GM12878 (cell line): ENCODE measurements at regions not wholly inside any gene's neighbourhood (a gene's known extent, or its start where the extent isn't known, plus 50 kb on each side); places are given as distances from the start of the nearest gene placed in this dataset.

Experiments used
- ATAC-seq: fragments of 200-7000 bp; cut with Tn5 transposase; 3 replicates; pipeline ENCODE4 v1.9.1; 2020; ENCODE audit warnings: mild to moderate bottlenecking, moderate library complexity
- BruUV-seq: library from RNA; stranded (reverse); fragments of 400-500 nt; replicated peaks from 2 replicates; lab custom pipeline; 2021; lab: Mats Ljungman, UMichigan
- CTCF ChIA-PET: fragments of 300-600 bp; sonication (Branson Sonifier 250); formaldehyde crosslinking; extraction: SDS; loops from one replicate; lab custom pipeline; 2021; ENCODE audit warnings: inconsistent platforms; lab: Yijun Ruan, JAX
- POLR2A ChIA-PET: fragments of 350-600 bp; formaldehyde crosslinking; extraction: SDS; loops from one replicate; lab custom pipeline; 2021; ENCODE audit warnings: inconsistent platforms; lab: Charles Lee
- RAD21 ChIA-PET: fragments of 300-600 bp; sonication (Branson Sonifier 250); formaldehyde crosslinking; loops from one replicate; lab custom pipeline; 2023; ENCODE audit warnings: antibody characterized with exemption; ENCODE audit not compliant: unreplicated experiment; lab: Charles Lee
- SMC1A ChIA-PET: fragments of 300-600 bp; sonication (Branson Sonifier 250); formaldehyde crosslinking; loops from one replicate; lab custom pipeline; 2023; ENCODE audit not compliant: unreplicated experiment, uncharacterized antibody; lab: Charles Lee
- DNase-seq: peaks from one replicate; pipeline ENCODE4 v3.0.0-alpha.2; 2011; ENCODE audit warnings: low read depth, low spot score
- FAIRE-seq: peaks from 3 replicates; lab custom pipeline; 2011; peaks lifted over from hg19 to GRCh38; lab: Jason Lieb, UNC
- H2AFZ ChIP-seq: 2 replicates; pipeline ENCODE4 v1.6.0; 2011; ENCODE audit warnings: low read depth, low read length, control low read depth; ENCODE audit not compliant: control insufficient read depth
- H3K27ac ChIP-seq: 2 replicates; pipeline ENCODE4 v1.5.1; 2011; ENCODE audit warnings: control low read depth; ENCODE audit not compliant: control insufficient read depth, insufficient read depth
- H3K27me3 ChIP-seq, 2 experiments: replicated peaks in 1 of 2; 2 replicates each; pipeline versions ENCODE4 v1.6.0 to v1.6.1; 2011; ENCODE audit warnings: low read length in 1 of 2; ENCODE audit not compliant: control insufficient read depth in 2 of 2, insufficient read depth in 2 of 2
- H3K36me3 ChIP-seq, 2 experiments: 2 replicates each; pipeline ENCODE4 v1.5.1; 2011; ENCODE audit warnings: low read length in 1 of 2; ENCODE audit not compliant: control insufficient read depth in 2 of 2, insufficient read depth in 2 of 2
- H3K4me1 ChIP-seq: 2 replicates; pipeline ENCODE4 v1.6.1; 2011; ENCODE audit warnings: mild to moderate bottlenecking, low read length, moderate library complexity, mixed read lengths; ENCODE audit not compliant: control insufficient read depth, insufficient read depth
- H3K4me2 ChIP-seq: 2 replicates; pipeline ENCODE4 v1.6.0; 2011; ENCODE audit warnings: control low read depth; ENCODE audit not compliant: control insufficient read depth, insufficient read depth
- H3K4me3 ChIP-seq: fragments of 200-600 bp; sonication (generic); 2 replicates; pipeline ENCODE4 v1.5.1; 2016
- H3K79me2 ChIP-seq: 2 replicates; pipeline ENCODE4 v1.6.0; 2011; ENCODE audit warnings: low read length; ENCODE audit not compliant: control insufficient read depth, insufficient read depth
- H3K9ac ChIP-seq: 2 replicates; pipeline ENCODE4 v1.8.0; 2011; ENCODE audit warnings: low read length, control low read depth, mixed read lengths; ENCODE audit not compliant: control insufficient read depth, insufficient read depth
- H3K9me3 ChIP-seq: replicated peaks from 3 replicates; pipeline ENCODE4 v1.5.1; 2011; ENCODE audit warnings: mild to moderate bottlenecking, low read length; ENCODE audit not compliant: control insufficient read depth, insufficient read depth
- H4K20me1 ChIP-seq: 2 replicates; pipeline ENCODE4 v1.6.0; 2011; ENCODE audit not compliant: control insufficient read depth, insufficient read depth
- BACH1 ChIP-seq: fragments of 450-650 bp; IDR thresholded peaks from 2 replicates; pipeline ENCODE4 v1.6.1; 2017; ENCODE audit warnings: mild to moderate bottlenecking, borderline replicate concordance
- HDGF ChIP-seq: fragments of 450-650 bp; IDR thresholded peaks from 2 replicates; pipeline ENCODE4 v1.6.1; 2016; ENCODE audit warnings: antibody characterized with exemption
- POU2F2 ChIP-seq: IDR thresholded peaks from 3 replicates; pipeline ENCODE4 v1.6.1; 2011; ENCODE audit warnings: low read depth, mild to moderate bottlenecking, low read length, borderline replicate concordance
- SREBF2 ChIP-seq: IDR thresholded peaks from 2 replicates; pipeline ENCODE4 v1.6.1; 2012; ENCODE audit warnings: mild to moderate bottlenecking, low read length
- STAT1 ChIP-seq: fragments of 450-650 bp; conservative IDR thresholded peaks from 2 replicates; pipeline ENCODE4 v1.6.1; 2014; ENCODE audit warnings: antibody characterized with exemption, mild to moderate bottlenecking
- ZZZ3 ChIP-seq: IDR thresholded peaks from 2 replicates; pipeline ENCODE4 v1.6.1; 2011; ENCODE audit warnings: low read depth; ENCODE audit not compliant: control insufficient read depth, insufficient read length
- WGBS: methylation state at CpG from one replicate; pipeline ENCODE4 v1.1.6; 2016; ENCODE audit warnings: low lambda C conversion rate; ENCODE audit not compliant: insufficient replicate concordance, insufficient coverage; ENCODE audit errors: missing lambda C conversion rate; 5-methylcytosine and 5-hydroxymethylcytosine counted together
- in situ Hi-C: fragments of 300-500 bp; cut with MboI; formaldehyde crosslinking; loops from 9 replicates; pipeline ENCODE4 v1.14.3; 2018; ENCODE audit warnings: mixed read lengths
- intact Hi-C: fragments of 100-400 bp; cut with micrococcal nuclease; formaldehyde crosslinking; loops from one replicate; pipeline ENCODE4 v1.14.2; 2022; ENCODE audit not compliant: unreplicated experiment
- TF ChIP-seq, protein P1 (sequence below): IDR thresholded peaks from 2 replicates; pipeline ENCODE4 v1.6.1; 2011; ENCODE audit warnings: low read depth, mild to moderate bottlenecking, low read length, moderate library complexity, borderline replicate concordance; ENCODE audit errors: extremely low read depth
- TF ChIP-seq, protein P2 (sequence below): fragments of 450-650 bp; IDR thresholded peaks from 2 replicates; pipeline ENCODE4 v1.6.1; 2017; ENCODE audit warnings: mild to moderate bottlenecking, low read depth, inconsistent platforms; ENCODE audit not compliant: poor library complexity, severe bottlenecking
- TF ChIP-seq, protein P3 (sequence below): fragments of 150-350 bp; IDR thresholded peaks from 2 replicates; pipeline ENCODE4 v1.6.1; 2016; ENCODE audit warnings: low read depth, low read length
- TF ChIP-seq, protein P4 (sequence below): IDR thresholded peaks from 2 replicates; pipeline ENCODE4 v1.6.1; 2012; ENCODE audit warnings: low read depth, low read length, improper control_type of control experiment
- TF ChIP-seq, protein P5 (sequence below): fragments of 450-650 bp; IDR thresholded peaks from 2 replicates; pipeline ENCODE4 v1.6.1; 2018; ENCODE audit warnings: borderline replicate concordance, mild to moderate bottlenecking; ENCODE audit not compliant: partially characterized antibody
- TF ChIP-seq, protein P6 (sequence below): IDR thresholded peaks from 2 replicates; pipeline ENCODE4 v1.6.1; 2011; ENCODE audit warnings: borderline replicate concordance, low read depth, mild to moderate bottlenecking, moderate library complexity, low read length; ENCODE audit not compliant: insufficient read depth, poor library complexity, severe bottlenecking

DNA sequence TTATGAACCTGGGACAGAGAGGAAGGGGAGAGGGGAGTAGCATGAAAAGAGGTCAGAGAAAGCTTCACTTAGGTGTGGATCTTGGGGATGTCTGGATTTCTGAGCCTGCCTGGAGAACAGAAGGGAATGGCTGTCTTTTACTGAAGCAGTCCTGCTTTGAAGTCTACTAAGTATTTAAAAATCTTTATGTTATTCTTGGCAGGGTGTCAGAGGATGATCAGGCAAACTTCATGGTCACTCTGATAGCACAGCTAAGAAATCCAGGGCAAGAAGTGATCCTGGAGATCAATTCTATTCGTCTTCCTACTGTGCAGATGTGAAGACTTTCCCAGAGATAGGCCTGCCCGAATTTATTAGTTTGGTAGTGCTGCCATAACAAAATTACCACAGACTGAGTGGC lies 464.4 kb upstream of the BOD1L1 start:
- H3K36me3 ChIP-seq = no peaks in the 10 kb centered on the region
- H3K27me3 ChIP-seq = no peaks in the 10 kb centered on the region; a peak in 1 of 4 replicates
- 3% methylated on average over 2 of the region's 2 CpGs for WGBS
- POLR2A ChIA-PET = no interaction called here
- SMC1A ChIA-PET = no interaction called here
- no peaks in the 10 kb centered on the region for H3K9me3 ChIP-seq
- no peaks in the 10 kb centered on the region for H3K4me1 ChIP-seq
- in situ Hi-C loops (no loop called here), intact Hi-C loops (no loop called here)
- no peak overlapping the region for H3K4me2 ChIP-seq
- no peak overlapping the region for H2AFZ ChIP-seq
- H3K9ac ChIP-seq = no peak overlapping the region
- RAD21 ChIA-PET = no interaction called here
- H3K27ac ChIP-seq = no peak overlapping the region
- FAIRE-seq (no peak), DNase-seq (no peak), ATAC-seq (no peak)
- H3K4me3 ChIP-seq = no peak overlapping the region
- H4K20me1 ChIP-seq = no peaks in the 10 kb centered on the region
- no TSS peak for BruUV-seq
- CTCF ChIA-PET = no interaction called here
- TF ChIP-seq HDGF = no peak
- TF ChIP-seq, protein P1, sequence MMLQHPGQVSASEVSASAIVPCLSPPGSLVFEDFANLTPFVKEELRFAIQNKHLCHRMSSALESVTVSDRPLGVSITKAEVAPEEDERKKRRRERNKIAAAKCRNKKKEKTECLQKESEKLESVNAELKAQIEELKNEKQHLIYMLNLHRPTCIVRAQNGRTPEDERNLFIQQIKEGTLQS = no peak
- TF ChIP-seq, protein P2, sequence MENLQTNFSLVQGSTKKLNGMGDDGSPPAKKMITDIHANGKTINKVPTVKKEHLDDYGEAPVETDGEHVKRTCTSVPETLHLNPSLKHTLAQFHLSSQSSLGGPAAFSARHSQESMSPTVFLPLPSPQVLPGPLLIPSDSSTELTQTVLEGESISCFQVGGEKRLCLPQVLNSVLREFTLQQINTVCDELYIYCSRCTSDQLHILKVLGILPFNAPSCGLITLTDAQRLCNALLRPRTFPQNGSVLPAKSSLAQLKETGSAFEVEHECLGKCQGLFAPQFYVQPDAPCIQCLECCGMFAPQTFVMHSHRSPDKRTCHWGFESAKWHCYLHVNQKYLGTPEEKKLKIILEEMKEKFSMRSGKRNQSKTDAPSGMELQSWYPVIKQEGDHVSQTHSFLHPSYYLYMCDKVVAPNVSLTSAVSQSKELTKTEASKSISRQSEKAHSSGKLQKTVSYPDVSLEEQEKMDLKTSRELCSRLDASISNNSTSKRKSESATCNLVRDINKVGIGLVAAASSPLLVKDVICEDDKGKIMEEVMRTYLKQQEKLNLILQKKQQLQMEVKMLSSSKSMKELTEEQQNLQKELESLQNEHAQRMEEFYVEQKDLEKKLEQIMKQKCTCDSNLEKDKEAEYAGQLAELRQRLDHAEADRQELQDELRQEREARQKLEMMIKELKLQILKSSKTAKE = no peak
- TF ChIP-seq, protein P3, sequence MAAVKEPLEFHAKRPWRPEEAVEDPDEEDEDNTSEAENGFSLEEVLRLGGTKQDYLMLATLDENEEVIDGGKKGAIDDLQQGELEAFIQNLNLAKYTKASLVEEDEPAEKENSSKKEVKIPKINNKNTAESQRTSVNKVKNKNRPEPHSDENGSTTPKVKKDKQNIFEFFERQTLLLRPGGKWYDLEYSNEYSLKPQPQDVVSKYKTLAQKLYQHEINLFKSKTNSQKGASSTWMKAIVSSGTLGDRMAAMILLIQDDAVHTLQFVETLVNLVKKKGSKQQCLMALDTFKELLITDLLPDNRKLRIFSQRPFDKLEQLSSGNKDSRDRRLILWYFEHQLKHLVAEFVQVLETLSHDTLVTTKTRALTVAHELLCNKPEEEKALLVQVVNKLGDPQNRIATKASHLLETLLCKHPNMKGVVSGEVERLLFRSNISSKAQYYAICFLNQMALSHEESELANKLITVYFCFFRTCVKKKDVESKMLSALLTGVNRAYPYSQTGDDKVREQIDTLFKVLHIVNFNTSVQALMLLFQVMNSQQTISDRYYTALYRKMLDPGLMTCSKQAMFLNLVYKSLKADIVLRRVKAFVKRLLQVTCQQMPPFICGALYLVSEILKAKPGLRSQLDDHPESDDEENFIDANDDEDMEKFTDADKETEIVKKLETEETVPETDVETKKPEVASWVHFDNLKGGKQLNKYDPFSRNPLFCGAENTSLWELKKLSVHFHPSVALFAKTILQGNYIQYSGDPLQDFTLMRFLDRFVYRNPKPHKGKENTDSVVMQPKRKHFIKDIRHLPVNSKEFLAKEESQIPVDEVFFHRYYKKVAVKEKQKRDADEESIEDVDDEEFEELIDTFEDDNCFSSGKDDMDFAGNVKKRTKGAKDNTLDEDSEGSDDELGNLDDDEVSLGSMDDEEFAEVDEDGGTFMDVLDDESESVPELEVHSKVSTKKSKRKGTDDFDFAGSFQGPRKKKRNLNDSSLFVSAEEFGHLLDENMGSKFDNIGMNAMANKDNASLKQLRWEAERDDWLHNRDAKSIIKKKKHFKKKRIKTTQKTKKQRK = no peak
- TF ChIP-seq, protein P4, sequence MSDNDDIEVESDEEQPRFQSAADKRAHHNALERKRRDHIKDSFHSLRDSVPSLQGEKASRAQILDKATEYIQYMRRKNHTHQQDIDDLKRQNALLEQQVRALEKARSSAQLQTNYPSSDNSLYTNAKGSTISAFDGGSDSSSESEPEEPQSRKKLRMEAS = no peak
- TF ChIP-seq, protein P5, sequence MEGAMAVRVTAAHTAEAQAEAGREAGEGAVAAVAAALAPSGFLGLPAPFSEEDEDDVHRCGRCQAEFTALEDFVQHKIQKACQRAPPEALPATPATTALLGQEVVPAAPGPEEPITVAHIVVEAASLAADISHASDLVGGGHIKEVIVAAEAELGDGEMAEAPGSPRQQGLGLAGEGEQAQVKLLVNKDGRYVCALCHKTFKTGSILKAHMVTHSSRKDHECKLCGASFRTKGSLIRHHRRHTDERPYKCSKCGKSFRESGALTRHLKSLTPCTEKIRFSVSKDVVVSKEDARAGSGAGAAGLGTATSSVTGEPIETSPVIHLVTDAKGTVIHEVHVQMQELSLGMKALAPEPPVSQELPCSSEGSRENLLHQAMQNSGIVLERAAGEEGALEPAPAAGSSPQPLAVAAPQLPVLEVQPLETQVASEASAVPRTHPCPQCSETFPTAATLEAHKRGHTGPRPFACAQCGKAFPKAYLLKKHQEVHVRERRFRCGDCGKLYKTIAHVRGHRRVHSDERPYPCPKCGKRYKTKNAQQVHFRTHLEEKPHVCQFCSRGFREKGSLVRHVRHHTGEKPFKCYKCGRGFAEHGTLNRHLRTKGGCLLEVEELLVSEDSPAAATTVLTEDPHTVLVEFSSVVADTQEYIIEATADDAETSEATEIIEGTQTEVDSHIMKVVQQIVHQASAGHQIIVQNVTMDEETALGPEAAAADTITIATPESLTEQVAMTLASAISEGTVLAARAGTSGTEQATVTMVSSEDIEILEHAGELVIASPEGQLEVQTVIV = no peak
- no peak for TF ChIP-seq ZZZ3
- TF ChIP-seq BACH1 = no peak
- TF ChIP-seq SREBF2 = no peak
- no peak for TF ChIP-seq POU2F2
- TF ChIP-seq STAT1 = no peak
- TF ChIP-seq, protein P6, sequence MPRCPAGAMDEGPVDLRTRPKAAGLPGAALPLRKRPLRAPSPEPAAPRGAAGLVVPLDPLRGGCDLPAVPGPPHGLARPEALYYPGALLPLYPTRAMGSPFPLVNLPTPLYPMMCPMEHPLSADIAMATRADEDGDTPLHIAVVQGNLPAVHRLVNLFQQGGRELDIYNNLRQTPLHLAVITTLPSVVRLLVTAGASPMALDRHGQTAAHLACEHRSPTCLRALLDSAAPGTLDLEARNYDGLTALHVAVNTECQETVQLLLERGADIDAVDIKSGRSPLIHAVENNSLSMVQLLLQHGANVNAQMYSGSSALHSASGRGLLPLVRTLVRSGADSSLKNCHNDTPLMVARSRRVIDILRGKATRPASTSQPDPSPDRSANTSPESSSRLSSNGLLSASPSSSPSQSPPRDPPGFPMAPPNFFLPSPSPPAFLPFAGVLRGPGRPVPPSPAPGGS = no peak
- no peaks in the 10 kb centered on the region for H3K79me2 ChIP-seq
